ENCODE measurements at regions not wholly inside any gene's neighbourhood (a gene's known extent, or its start where the extent isn't known, plus 50 kb on each side); places are given as distances from the start of the nearest gene placed in this dataset.

- TF ChIP-seq CTCF (IDR thresholded peaks at IDR 0.05; ENCODE audit: insufficient read depth, low read length, poor library complexity, severe bottlenecking) (no peak), EZH2phosphoT487 (conservative IDR thresholded peaks at IDR 0.05; ENCODE audit: low read length) (no peak)
These were observed 269.5 kb upstream of the AKR1E2 start for GRCh38 chr10:4556527-4556926.
